ENCODE measurements at regions not wholly inside any gene's neighbourhood (a gene's known extent, or its start where the extent isn't known, plus 50 kb on each side); places are given as distances from the start of the nearest gene placed in this dataset.

DNA sequence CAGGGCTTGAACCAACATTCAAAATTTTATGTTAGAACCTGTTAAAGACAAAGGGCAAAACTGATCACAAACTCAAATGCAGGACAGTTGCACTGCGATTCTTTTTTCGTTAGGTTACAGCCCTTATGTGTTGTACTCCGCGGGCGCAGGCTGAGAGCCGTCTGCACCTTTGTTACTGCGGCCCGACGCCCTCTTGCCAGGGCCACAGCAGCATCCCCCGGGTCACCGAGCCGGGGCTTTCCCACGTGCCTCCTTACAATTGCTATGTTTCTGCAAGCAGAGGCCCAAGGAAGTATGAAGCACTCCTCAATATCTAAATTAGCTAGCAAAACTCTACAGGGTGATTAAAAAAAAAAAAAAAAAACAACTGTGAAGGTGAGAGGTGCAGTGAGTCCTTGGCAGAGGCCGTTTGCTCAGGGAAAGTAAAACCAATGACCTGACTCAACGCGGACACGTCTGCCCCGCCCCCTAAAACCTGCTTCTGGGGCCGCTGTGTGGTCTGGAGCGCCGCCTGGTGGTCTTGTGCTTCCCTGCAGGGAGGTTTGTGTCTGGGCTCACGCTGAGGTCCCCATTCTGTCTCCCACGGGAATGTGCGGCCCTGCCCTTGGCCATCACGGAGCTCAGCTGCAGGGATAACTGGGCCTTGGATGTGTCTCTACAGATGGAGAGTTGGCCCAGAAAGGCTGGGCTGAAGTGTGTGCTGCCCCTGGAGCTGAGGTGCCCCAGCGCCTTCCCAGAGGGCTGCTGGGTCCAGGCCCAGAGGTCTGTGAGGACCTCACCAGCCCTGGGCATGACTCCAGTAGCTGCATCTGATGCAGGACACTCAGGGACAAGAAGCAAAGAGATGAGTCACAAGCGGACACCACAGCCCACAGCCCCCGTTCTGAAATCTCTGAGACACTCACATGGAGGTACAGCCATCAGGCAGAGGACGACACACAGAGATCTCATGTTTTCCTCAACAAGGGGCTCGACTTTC is 418.5 kb downstream of the TMEM121 start:
- Histone ChIP-seq H3K56ac (replicated peaks; ENCODE audit: insufficient read length, low read depth, low read length) (no peak overlapping the region), H3K4me1 (replicated peaks in 1 of 4; ENCODE audit: control insufficient read depth in 3 of 4, insufficient read depth in 4 of 4, low read length in 3 of 4) (no peaks in the 10 kb centered on the region), H4K5ac (ENCODE audit: insufficient read length, low read depth, low read length) (no peak overlapping the region), H4K91ac (replicated peaks; ENCODE audit: insufficient read length, low read length) (no peak overlapping the region), H3K79me2 (ENCODE audit: control insufficient read depth in 1 of 2, insufficient read depth in 2 of 2, low read length in 2 of 2) (no peaks in the 10 kb centered on the region), H3K36me3 (ENCODE audit: control insufficient read depth in 2 of 4, insufficient read depth in 4 of 4, low read length in 3 of 4) (peaks cover 0 to 2% (median 0%) of the 10 kb centered on the region in 4 experiments; a peak in 1 of 8 replicates), H2BK5ac (ENCODE audit: low read depth, low read length) (no peak overlapping the region), H3K79me1 (ENCODE audit: low read depth, low read length) (no peaks in the 10 kb centered on the region), H2AK5ac (ENCODE audit: low read depth, low read length) (no peak overlapping the region), H4K20me1 (replicated peaks in 1 of 2; ENCODE audit: control insufficient read depth in 1 of 2, insufficient read depth in 2 of 2, low read length in 2 of 2) (no peaks in the 10 kb centered on the region), H2BK15ac (ENCODE audit: low read length) (no peak overlapping the region), H2BK12ac (ENCODE audit: low read depth, low read length) (no peak overlapping the region), H3K18ac (ENCODE audit: extremely low read depth, low read length) (no peak overlapping the region), H2AFZ (ENCODE audit: low read length) (no peak overlapping the region), H3K4me2 (ENCODE audit: insufficient read depth in 1 of 2, low read depth in 2 of 2, low read length in 2 of 2) (no peak overlapping the region), H3K23ac (ENCODE audit: insufficient read length) (no peak overlapping the region), H3K27ac (ENCODE audit: low read depth, low read length) (no peak overlapping the region), H3K23me2 (ENCODE audit: low read depth, low read length) (peaks cover 2% of the 10 kb centered on the region; the same call in 1 of the 2 replicates), H3K4ac (replicated peaks; ENCODE audit: insufficient read length, low read depth, low read length) (no peak overlapping the region), H2BK120ac (replicated peaks; ENCODE audit: low read depth, low read length) (no peak overlapping the region), H4K8ac (ENCODE audit: extremely low read depth, insufficient read depth, low read length) (no peak overlapping the region), H3K9ac (replicated peaks in 1 of 4; ENCODE audit: extremely low read depth in 1 of 4, low read depth in 3 of 4, low read length in 3 of 4) (no peak overlapping the region), H3K14ac (ENCODE audit: insufficient read length) (no peak overlapping the region), H3K27me3 (replicated peaks in 1 of 4; ENCODE audit: control insufficient read depth in 3 of 4, extremely low read depth in 1 of 4, insufficient read depth in 3 of 4, low read length in 3 of 4) (no peaks in the 10 kb centered on the region), H3K4me3 (ENCODE audit: extremely low read depth in 1 of 4, insufficient read depth in 2 of 4, low read depth in 3 of 4, low read length in 4 of 4) (no peak overlapping the region), H3K9me3 (ENCODE audit: insufficient read depth in 2 of 2, low read depth in 1 of 2, low read length in 1 of 2) (peaks cover 51 to 85% of the 10 kb centered on the region in 2 experiments), H2BK20ac (ENCODE audit: low read length) (no peak overlapping the region)
- 73% methylated on average over 28 of the region's 30 CpGs; no CpG with 5 or more reads in 1 of the 2 experiments for WGBS, 2 experiments (ENCODE audit: extremely low coverage in 1 of 2, insufficient coverage in 1 of 2, insufficient read length in 1 of 2, insufficient replicate concordance in 2 of 2, low coverage in 1 of 2, low lambda C conversion rate in 2 of 2, missing lambda C conversion rate in 1 of 2)
- DNase-seq (ENCODE audit: low read depth in 1 of 2, low spot score in 2 of 2) (peak in 1 of 2 experiments; percentile 44), FAIRE-seq (no peak)
- TF ChIP-seq CHD2 (IDR thresholded peaks at IDR 0.05; ENCODE audit: low read length) (no peak), GTF2F1 (IDR thresholded peaks at IDR 0.05; ENCODE audit: borderline replicate concordance, low read depth, low read length) (no peak), RAD21 (IDR thresholded peaks at IDR 0.05 in 1 of 2, conservative IDR thresholded peaks at IDR 0.05 in 1 of 2; ENCODE audit: low read depth in 2 of 2, low read length in 2 of 2) (peak; percentile 29 to 30; a peak in 2 of 4 replicates)
- TF ChIP-seq, protein P1, sequence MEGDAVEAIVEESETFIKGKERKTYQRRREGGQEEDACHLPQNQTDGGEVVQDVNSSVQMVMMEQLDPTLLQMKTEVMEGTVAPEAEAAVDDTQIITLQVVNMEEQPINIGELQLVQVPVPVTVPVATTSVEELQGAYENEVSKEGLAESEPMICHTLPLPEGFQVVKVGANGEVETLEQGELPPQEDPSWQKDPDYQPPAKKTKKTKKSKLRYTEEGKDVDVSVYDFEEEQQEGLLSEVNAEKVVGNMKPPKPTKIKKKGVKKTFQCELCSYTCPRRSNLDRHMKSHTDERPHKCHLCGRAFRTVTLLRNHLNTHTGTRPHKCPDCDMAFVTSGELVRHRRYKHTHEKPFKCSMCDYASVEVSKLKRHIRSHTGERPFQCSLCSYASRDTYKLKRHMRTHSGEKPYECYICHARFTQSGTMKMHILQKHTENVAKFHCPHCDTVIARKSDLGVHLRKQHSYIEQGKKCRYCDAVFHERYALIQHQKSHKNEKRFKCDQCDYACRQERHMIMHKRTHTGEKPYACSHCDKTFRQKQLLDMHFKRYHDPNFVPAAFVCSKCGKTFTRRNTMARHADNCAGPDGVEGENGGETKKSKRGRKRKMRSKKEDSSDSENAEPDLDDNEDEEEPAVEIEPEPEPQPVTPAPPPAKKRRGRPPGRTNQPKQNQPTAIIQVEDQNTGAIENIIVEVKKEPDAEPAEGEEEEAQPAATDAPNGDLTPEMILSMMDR (IDR thresholded peaks at IDR 0.05; ENCODE audit: control extremely low read depth in 1 of 3, insufficient read depth in 1 of 3, low read depth in 1 of 3, low read length in 3 of 3), result peak; percentile 1 to 34 (median 33); a peak in 3 of 4 replicates
- POLR2A ChIA-PET (ENCODE audit: partially characterized antibody), result no interaction called here
- CTCF ChIA-PET (ENCODE audit: partially characterized antibody), result no interaction called here

Data from H1 (cell line).